Muscle of back (tissue), 3 donors: ENCODE measurements at regions not wholly inside any gene's neighbourhood (a gene's known extent, or its start where the extent isn't known, plus 50 kb on each side); places are given as distances from the start of the nearest gene placed in this dataset.

Experiments
- DNase-seq, 3 donors: peaks; one replicate each; pipeline versions ENCODE4 v3.0.0 to v3.0.0-alpha.2; 2013

GRCh38 chr6:97586344-97586743 lies 303.3 kb upstream of the MMS22L start:
- DNase-seq, result peak in 2 of 3 donors; percentile 4 to 14

- DNase-seq, result no peak
Measured at GRCh38 chr6:97591955-97592354, 308.9 kb upstream of the MMS22L start.

- peak; percentile 4 to 59 (median 10) for DNase-seq
Measured at GRCh38 chr6:97594844-97595243, 311.8 kb upstream of the MMS22L start.

GRCh38 chr6:97621111-97621510 lies 338.1 kb upstream of the MMS22L start:
- no peak for DNase-seq

- peak; percentile 24 to 68 (median 37) for DNase-seq
Measured at GRCh38 chr6:97626671-97627441, 343.8 kb upstream of the MMS22L start.

- DNase-seq, result no peak
Measured at GRCh38 chr6:97629180-97629579, 346.2 kb upstream of the MMS22L start.

GRCh38 chr6:97630604-97631003 lies 347.6 kb upstream of the MMS22L start:
- peak in 1 of 3 donors; percentile 60 for DNase-seq

GRCh38 chr6:97632341-97632740 lies 349.3 kb upstream of the MMS22L start:
- peak in 1 of 3 donors; percentile 21 for DNase-seq

GRCh38 chr6:97639702-97640101 lies 356.7 kb upstream of the MMS22L start:
- no peak for DNase-seq

- no peak for DNase-seq
Measured at GRCh38 chr6:97644353-97644752, 361.3 kb upstream of the MMS22L start.

GRCh38 chr6:97645757-97646156 lies 362.7 kb upstream of the MMS22L start:
- no peak for DNase-seq

- no peak for DNase-seq
Measured at GRCh38 chr6:97653076-97653475, 370.1 kb upstream of the MMS22L start.

GRCh38 chr6:97653517-97653916 lies 370.5 kb upstream of the MMS22L start:
- no peak for DNase-seq

- DNase-seq, result no peak
Measured at GRCh38 chr6:97654674-97655073, 371.7 kb upstream of the MMS22L start.

- no peak for DNase-seq
Measured at GRCh38 chr6:97656236-97656635, 373.2 kb upstream of the MMS22L start.

- no peak for DNase-seq
Measured at GRCh38 chr6:97656706-97657350, 373.8 kb upstream of the MMS22L start.

- no peak for DNase-seq
Measured at GRCh38 chr6:97658090-97658489, 375.1 kb upstream of the MMS22L start.

GRCh38 chr6:97663252-97663651 lies 380.2 kb upstream of the MMS22L start:
- no peak for DNase-seq

GRCh38 chr6:97665446-97665845 lies 382.4 kb upstream of the MMS22L start:
- no peak for DNase-seq

- DNase-seq, result no peak
Measured at GRCh38 chr6:97666889-97667288, 383.9 kb upstream of the MMS22L start.

- peak in 2 of 3 donors; percentile 2 to 4 for DNase-seq
Measured at GRCh38 chr6:97668716-97669115, 385.7 kb upstream of the MMS22L start.

GRCh38 chr6:97669191-97670031 lies 386.4 kb upstream of the MMS22L start:
- peak; percentile 9 to 38 (median 11) for DNase-seq
